GM19395 (cell line): ENCODE measurements at regions not wholly inside any gene's neighbourhood (a gene's known extent, or its start where the extent isn't known, plus 50 kb on each side); places are given as distances from the start of the nearest gene placed in this dataset.

Source experiments
- ATAC-seq: cut with Tn5 transposase; IDR thresholded peaks from one replicate; pipeline ENCODE4 v1.9.1; 2021; ENCODE audit warnings: mild to moderate bottlenecking, moderate library complexity; ENCODE audit not compliant: unreplicated experiment

DNA sequence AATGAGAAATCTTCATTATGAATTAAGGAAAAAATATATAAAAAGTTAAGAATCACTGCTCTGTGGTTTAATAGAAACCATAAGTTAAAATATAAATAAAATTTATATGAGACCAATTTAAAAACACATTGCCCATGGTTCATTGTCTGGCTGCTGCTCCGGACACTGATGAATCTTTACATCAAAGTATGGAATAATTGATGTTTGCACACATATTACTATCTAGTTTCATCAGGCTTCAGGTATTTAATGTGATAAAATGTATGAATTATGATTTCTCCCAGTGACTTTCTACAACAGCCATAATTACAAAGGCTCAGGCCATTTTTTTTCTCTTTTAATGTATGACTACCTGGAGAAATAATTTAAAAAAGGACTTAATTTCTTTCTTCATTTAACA is 599.1 kb upstream of the PRMT6 start:
- ATAC-seq: no peak

DNA sequence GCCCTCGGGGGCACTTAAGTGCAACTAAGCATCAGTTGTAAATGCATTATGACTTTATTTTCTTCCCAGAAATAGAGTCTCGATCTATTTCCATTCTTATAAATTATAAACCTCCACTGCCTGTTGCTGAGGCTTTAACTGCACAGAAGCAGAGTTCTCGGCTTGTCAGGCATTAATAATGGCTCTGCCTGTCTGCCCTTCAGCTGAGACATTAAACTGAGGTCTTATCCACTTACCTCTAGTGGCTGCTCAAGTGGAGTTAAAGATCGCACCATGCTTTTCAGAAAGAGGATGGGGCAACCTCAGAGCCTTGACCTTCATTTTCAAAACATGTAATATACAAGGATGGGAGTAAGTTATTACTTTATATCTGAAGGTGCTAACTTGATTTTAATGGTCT is 597.6 kb upstream of the PRMT6 start:
- no peak for ATAC-seq

DNA sequence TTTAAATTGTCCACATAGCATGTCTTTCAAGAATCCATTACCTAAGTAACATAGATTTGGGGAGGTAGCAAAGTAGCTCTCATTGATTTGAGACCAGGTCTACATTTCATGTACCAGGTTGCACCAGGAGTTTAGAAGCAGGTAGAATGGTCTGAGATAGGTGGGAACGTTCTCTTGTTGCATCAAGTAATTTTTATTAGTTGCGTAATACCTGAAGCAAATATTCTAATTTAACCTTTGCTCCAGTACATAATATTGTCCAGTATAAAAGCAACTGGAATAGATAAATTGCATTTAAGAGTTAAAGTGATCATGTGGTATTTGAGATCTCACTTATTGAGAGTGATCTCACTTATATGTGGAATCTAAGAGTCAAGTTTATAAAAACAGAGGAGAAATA is 597.1 kb upstream of the PRMT6 start:
- no peak for ATAC-seq

DNA sequence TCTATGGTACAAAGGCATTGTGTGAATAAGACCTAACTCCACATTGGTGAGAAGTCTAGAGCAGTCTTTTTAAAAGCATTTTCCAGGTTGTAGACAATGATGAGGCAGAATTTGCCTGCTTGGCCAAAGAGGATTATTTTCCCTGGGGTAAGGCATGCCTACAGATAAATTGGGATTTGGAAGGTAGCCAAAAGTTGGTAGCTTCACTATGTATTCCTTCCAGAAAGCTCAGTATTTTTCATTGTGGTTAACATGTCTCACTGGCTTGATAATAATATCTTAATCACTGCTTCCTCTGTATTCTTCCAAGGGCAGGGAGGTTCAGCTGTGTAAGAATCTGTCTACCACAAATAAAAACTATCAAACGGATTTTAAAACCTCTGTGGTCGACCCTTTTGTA is 590.8 kb upstream of the PRMT6 start:
- ATAC-seq: no peak

DNA sequence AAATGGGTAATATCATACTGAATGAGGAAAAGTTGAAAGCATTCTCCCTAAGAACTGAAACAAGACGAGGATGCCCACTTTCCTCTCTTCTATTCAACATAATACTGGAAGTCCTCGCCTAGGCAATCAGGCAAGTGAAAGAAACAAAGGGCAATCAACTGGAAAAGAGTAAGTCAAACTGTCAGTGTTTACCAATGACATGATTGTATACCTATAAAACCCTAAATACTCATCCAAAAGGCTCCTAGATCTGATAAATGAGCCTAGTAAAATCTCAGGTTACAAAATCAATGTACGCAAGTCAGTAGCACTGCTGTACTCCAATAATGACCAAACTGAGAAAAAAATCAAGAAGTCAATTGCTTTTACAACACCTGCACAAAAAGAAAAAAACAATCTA is 575.8 kb upstream of the PRMT6 start:
- no peak for ATAC-seq

DNA sequence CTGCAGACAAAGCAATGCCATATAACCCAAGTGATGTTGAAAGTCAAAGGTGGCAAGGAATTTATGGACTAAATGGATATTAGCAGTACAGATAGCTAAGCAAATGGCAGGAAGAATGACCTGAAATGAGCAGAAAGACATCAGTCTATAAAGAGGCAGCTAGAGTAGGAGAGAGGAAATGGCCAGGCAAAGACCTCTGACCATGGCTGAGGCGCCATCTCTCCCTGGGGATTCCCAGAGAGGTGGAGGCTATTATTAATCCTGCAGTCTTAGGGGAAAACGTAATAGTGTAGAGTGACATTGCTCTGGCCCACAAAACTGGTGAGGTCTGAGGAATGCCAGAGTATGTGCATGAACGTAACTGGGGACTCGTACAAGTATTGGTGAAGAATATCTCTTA is 563.6 kb upstream of the PRMT6 start:
- ATAC-seq: no peak

DNA sequence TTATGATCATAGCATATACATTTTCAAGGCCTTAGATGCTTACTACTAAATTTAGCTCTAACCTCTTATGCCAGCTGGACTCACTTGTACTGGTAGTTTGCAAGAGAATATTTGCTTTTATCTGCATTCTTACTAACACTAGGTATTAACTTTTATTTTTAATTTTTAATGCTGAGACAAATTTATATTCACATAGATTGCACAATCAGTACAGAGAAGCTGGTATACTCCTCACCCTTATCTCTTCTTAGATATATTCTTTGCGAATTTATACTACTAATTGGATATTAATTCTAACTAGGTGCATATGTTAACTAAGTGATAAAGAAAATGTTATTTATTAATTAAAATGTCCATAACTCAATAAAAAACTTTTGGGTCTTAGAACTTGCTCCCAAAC is 561.8 kb upstream of the PRMT6 start:
- no peak for ATAC-seq

DNA sequence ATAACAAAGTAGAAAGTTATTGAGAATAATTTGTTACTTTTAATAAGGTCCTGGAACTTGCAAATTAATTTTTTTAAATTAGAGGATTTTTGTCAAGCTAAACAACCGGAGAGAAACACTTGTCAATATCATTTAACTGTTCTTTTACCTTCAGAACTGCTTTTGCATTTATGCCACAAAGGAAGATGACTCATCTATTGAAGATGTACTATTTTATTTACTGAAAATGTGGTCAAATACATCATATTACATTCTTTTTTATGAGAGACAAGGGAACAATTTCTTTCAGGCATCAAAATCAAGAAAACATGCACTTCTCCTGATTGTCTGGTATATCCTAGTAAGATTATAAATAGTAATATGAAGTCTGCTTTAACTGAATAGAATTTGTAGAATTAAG is 558.2 kb upstream of the PRMT6 start:
- ATAC-seq: no peak

DNA sequence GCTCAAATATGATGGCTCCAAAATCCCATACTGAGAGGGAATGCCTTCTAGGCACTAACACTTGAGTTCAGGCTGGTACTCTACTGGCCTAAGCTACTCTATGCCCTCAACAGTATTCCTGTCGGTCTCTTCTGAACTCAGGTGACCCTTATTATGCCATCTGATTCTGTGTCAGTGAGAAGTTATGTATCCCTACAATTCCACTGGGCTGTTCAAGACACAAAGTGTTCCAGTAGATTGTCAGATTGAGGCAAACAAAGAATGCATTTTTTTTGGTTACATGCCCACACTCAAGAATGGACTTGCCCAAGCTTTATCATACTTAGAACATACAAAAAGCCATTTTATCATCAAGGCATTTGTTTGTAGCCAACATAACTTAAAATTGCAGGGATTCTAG is 553.8 kb upstream of the PRMT6 start:
- no peak for ATAC-seq

DNA sequence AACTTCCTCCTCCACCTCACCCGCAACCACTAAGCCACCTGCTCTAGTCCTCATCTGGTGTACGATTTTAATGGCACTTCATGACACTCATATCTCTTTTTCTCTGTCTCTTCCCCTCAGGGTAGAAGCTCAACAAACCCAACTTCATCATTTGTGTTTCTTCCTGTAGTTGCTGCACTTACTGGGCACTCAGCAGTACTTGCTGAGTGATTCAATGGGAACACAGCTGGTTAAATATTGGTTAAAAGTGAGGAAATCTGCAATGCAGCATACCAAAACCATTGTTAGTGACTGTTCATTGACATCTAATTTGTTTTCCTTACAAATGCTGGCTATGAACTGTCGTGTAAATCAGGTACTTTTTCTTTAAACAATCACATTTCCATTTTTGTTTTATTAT is 541.1 kb upstream of the PRMT6 start:
- no peak for ATAC-seq

DNA sequence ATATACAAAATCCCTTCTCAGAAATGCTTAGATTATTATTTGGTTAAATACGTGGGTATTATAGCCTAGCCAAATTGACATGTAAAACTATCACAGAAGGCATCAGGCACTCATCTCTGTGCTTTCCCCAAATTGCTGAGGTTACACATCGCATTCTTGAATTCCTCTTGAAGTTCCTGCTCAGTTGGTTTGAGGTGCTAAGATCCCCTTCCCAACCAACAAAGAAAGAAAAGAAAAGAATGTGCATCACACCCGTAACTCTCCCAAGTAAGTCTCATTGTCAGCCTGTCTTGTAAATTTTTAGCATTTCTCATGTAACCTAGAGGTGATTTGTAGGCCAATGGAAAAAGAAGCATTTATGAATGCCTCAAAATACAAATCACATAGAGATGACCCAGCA is 539.2 kb upstream of the PRMT6 start:
- no peak for ATAC-seq

DNA sequence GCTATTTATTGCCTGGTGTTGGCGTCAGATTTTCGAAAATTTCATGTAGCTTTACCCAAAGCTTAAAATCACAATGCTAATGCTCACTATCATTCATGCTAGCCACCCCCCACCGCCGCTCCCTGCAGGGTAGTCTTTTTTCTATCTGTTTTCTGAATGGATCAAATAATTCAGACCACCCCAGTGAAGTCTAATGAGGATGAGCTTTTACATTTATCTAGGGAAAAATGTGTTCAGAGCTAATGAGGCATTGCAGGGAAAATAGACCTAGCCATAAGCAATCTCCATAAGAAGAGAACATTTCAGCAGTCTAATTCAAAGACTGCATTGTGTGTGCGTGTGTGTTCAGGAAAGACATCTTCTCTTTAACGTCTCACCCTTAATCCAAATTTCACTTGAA is 533.0 kb upstream of the PRMT6 start:
- no peak for ATAC-seq

DNA sequence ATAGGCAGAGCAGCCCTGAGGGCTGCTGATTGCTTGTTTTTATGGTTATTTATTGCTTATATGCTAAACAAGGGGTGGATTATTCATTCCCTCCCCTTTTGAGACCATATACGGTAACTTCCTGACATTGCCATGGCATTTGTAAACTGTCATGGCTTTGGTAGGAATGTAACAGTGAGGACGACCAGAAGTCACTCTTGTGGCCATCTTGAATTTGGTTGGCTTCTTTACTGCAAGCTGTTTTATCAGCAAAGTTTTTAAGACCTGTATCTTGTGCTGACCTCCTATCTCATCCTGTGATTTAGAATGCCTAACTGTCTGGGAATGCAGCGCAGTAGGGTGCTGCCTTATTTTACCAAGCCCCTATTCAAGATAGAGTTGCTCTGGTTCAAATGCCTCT is 531.8 kb upstream of the PRMT6 start:
- no peak for ATAC-seq

DNA sequence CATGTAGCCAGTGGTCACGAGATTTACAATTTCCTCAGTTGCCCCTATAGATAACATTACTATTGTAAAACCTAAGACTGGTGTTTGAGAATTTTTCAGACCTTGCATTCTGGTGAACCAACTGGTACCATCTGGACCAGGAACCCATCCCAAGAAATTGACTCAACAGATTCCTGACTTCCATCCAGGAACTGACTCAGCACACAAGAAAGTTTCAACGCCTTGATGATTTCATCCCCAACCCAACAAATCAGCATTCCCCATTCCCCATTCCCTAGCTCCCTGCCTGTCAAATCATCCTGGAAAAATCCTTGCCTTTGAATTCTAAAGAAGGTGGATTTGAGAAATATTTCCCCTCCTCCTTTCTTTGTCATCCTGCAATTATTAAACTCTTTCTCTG is 529.8 kb upstream of the PRMT6 start:
- ATAC-seq: no peak

DNA sequence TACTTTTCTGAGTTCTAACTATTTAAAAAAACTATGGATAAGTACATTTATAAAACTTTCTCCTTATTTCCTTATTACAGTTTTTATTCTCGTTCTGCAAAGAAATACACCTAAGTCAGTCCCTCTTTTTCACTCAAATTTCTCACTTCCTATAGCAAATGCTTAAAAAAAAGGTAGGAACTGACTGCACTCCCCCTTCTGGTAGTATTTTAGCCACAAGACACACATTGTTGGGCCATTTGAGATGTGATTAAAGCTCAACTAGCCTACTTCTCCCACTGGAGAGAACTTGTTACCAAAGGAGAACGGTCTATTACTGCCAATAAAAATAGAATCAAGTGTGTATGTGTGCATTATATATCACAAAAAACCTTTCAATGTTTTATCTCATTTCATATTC is 521.9 kb upstream of the PRMT6 start:
- no peak for ATAC-seq

DNA sequence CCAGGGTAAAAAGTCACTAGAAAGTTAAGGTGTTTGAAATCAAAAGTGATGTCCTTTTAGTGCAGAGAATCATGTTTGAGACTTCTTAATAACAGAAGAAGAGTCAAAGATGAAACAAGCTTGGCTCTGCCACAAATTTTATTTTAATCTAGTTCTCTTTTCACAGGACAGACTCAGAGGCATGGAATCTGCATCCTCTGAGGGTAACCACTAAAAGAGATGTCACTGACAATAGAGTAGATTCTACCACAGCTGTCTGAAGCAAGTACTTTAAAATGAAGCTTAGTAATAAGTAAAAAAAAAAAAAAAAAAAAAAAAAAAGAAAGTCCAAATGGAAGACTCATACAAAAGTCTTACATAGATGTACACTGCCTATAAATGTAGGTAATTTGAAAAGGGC is 519.7 kb upstream of the PRMT6 start:
- ATAC-seq: no peak

DNA sequence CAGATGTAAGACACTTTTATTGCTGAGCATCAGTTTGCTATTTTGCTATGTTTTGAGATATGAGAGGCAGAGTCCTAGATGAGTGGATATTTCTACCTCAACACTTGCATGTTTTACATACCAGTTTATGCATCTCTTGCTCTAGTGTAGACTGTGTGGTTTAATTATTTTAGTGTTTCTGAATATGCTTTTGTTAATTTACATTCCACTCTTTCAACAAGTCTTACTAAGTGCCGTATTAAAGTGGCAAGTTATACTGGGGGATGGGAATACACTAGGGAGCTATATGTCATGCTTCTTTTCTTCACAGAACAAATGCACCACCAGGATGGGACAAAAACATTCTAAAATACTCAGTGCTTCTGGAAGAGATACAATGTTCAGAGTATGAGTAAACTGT is 507.7 kb upstream of the PRMT6 start:
- no peak for ATAC-seq

DNA sequence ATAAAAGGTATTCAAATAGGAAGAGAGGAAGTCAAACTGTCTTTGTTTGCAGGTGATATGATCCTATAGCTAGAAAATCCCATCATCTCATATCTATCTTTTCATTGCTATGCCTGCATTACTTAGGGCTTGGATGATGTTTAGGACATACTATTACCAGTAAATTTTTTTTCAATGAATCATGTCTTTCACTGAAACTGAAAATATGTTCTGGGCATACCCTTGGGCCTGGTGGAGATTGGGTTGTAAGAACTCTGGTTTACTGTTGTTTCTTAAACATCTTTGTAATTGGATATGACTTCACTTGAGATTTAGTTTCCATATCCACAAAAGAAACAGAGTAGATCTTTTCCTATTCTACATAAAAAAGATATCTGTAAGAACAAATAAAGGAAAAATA is 502.2 kb upstream of the PRMT6 start:
- no peak for ATAC-seq

DNA sequence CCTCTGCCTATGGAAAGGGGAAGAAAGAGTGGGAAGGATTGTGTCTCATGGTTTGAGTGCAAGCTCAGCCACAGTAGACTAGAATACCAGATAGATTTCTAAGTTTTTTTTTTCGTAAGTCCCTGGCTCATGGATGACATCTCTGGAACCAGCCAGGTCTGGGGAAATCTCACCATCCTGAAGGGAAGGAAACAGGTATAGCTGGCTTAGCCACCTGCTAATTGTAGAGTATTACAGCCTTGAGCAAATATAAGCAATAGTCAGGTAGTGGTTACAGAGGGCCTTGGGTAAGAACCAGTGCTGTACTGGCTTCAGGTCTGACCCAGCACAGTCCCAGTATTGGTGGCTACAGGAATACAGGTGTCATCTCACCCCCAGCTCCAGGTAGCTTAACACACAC is 500.9 kb upstream of the PRMT6 start:
- no peak for ATAC-seq

DNA sequence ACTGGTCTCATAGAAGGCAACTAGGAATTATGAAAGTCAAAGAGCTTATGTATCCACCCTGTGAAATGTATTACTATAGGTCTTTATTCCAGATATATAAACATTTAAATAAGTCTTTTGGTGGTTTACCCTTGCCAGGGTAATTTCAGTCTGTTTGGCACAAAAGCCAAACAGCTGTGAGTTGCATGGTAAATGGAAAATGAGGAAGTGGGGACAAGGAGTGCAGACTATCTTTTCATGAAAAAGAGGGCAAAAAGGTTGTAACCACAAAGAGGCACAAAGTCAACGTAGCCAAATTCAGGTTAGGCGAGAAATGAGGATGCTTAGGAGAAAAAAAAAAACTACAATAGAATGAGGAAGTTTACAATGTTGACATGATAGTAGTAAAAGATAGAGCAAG is 492.3 kb upstream of the PRMT6 start:
- no peak for ATAC-seq

DNA sequence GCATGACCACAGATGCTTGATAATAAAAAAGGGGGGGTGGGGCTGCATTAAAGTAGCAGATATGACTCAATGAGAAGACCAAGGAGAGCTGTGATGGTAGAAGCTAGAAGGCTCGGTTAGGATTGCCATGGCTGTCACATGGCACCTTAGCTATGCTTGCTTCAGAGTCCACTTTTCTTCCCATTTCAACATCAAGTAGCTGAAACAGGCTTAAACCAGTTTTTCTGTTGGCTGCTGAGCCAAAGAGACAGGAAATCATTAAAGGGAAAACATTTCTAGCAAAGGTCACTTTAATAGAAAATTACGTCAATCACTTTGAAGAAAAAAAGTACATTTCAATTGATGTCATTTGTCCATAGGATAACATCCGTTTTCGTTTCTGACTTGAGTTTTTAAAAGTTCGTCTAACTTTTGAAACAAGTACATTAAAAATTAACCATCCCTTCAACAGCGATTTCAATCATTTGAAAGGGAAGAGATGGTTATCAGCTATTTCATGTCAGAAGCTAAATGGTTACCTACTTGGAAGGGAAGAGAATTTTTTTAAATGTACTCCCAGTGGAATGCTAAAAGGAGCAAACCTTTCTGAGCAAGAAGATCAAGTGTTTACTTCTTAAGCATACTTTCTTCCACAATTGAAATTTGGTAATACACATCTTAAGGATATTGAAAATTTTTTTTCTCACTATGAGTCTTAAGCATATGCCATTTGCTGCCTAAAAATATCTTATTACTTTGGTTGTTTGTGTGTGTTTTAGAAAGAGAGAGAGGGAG is 488.1 kb upstream of the PRMT6 start:
- no peak for ATAC-seq

DNA sequence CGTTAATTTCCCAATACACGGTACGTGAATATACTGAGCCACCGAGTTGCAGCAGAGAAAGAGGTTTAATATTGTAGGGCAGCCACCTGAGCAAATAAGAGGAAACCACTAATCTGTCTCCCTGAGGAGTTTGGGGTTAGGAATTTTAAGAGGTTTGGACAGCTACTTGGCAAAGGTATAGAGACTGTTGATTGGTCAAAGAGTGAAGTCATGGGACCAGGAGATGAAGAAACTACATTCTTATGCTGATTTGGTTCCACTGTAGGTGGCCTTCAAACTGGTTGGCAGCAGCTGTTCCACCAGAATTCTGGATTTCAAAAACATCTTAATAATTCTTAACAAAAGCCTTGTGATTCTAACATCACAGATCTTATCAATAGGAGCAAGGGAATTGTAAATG is 485.4 kb upstream of the PRMT6 start:
- ATAC-seq: no peak

DNA sequence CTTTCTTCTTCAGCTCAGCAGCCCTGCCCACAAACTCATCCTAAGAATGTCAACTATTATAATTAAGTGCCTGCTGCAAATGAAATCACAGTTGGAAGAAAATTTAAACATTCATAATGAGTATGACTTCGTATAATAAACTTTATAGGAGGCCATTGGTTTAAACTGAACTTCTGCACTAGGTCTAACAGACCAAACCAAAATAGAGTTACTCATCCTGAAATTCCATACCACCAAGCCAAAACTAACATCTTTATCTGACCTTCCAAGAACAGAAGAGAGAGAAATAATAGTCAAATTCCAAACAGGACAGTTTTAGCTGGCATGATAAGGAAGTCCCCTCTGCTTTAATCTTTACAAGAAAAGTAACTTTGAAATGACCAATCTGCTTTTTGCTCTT is 472.4 kb upstream of the PRMT6 start:
- no peak for ATAC-seq
